ENCODE measurements at regions not wholly inside any gene's neighbourhood (a gene's known extent, or its start where the extent isn't known, plus 50 kb on each side); places are given as distances from the start of the nearest gene placed in this dataset.
A peak's percentile ranks its signal among the peaks of the same experiment; 100 is the strongest.

- H3K4me3 ChIP-seq = no peak overlapping the region
- WGBS = 78% methylated on average over 4 of the region's 4 CpGs
- no peaks in the 10 kb centered on the region for H3K27me3 ChIP-seq
- H3K9me3 ChIP-seq = no peaks in the 10 kb centered on the region
- H3K27ac ChIP-seq (replicated peaks in 1 of 4) = no peak overlapping the region
- intact Hi-C loops (cut with DNase I) = loop anchor here (5.0 kb wide), 1 partner anchor 145 kb away; no protein-coding TSS in a partner anchor
- TF ChIP-seq POLR2AphosphoS5 (IDR thresholded peaks at IDR 0.05) (peak in 1 of 2 donors; percentile 24), EP300 (IDR thresholded peaks at IDR 0.05) (no peak)
- TF ChIP-seq, protein P1, sequence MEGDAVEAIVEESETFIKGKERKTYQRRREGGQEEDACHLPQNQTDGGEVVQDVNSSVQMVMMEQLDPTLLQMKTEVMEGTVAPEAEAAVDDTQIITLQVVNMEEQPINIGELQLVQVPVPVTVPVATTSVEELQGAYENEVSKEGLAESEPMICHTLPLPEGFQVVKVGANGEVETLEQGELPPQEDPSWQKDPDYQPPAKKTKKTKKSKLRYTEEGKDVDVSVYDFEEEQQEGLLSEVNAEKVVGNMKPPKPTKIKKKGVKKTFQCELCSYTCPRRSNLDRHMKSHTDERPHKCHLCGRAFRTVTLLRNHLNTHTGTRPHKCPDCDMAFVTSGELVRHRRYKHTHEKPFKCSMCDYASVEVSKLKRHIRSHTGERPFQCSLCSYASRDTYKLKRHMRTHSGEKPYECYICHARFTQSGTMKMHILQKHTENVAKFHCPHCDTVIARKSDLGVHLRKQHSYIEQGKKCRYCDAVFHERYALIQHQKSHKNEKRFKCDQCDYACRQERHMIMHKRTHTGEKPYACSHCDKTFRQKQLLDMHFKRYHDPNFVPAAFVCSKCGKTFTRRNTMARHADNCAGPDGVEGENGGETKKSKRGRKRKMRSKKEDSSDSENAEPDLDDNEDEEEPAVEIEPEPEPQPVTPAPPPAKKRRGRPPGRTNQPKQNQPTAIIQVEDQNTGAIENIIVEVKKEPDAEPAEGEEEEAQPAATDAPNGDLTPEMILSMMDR (IDR thresholded peaks at IDR 0.05) = no peak
- peaks cover 26 to 58% (median 41%) of the 10 kb centered on the region in 4 donors for H3K4me1 ChIP-seq
- peak; percentile 55 for DNase-seq (ENCODE audit: extremely low spot score)
- no peaks in the 10 kb centered on the region for H3K36me3 ChIP-seq
These were observed 85.8 kb upstream of the ZNF648 start for GRCh38 chr1:182147136-182147820.

- H3K4me3 ChIP-seq = no peak overlapping the region
- TF ChIP-seq POLR2A (IDR thresholded peaks at IDR 0.05; ENCODE audit: low read depth) = no peak
- TF ChIP-seq EP300 (IDR thresholded peaks at IDR 0.05) = no peak
- TF ChIP-seq POLR2AphosphoS5 (IDR thresholded peaks at IDR 0.05) = no peak
- TF ChIP-seq, protein P1 (IDR thresholded peaks at IDR 0.05) = no peak
- no peaks in the 10 kb centered on the region for H3K36me3 ChIP-seq
- peaks cover 26 to 58% (median 41%) of the 10 kb centered on the region in 4 donors for H3K4me1 ChIP-seq
- H3K9me3 ChIP-seq = no peaks in the 10 kb centered on the region
- H3K27me3 ChIP-seq = no peaks in the 10 kb centered on the region
- peak overlapping the region; percentile 90 to 97 (median 95) for H3K27ac ChIP-seq (replicated peaks in 1 of 4)
- WGBS = 80% methylated on average over 5 of the region's 5 CpGs
- intact Hi-C loops (cut with DNase I) = loop anchor here (5.0 kb wide), 1 partner anchor 146 kb away; no protein-coding TSS in a partner anchor
- peak; percentile 70 for DNase-seq (ENCODE audit: extremely low spot score)
These were observed 84.8 kb upstream of the ZNF648 start for GRCh38 chr1:182146286-182146685.

GRCh38 chr1:182145441-182145840, 83.9 kb upstream of the ZNF648 start:
- Histone ChIP-seq H3K27me3 (no peaks in the 10 kb centered on the region), H3K36me3 (no peaks in the 10 kb centered on the region), H3K9me3 (no peaks in the 10 kb centered on the region), H3K4me1 (peaks cover 26 to 64% (median 41%) of the 10 kb centered on the region in 4 donors), H3K27ac (replicated peaks in 1 of 4) (peak overlapping the region; percentile 90 to 97 (median 95)), H3K4me3 (no peak overlapping the region)
- TF ChIP-seq POLR2AphosphoS5 (IDR thresholded peaks at IDR 0.05) (no peak), EP300 (IDR thresholded peaks at IDR 0.05) (no peak), POLR2A (IDR thresholded peaks at IDR 0.05; ENCODE audit: low read depth) (no peak)
- TF ChIP-seq, protein P1 (IDR thresholded peaks at IDR 0.05) = no peak
- intact Hi-C loops (cut with DNase I) = loop anchor here (5.0 kb wide), 1 partner anchor 147 kb away; no protein-coding TSS in a partner anchor
- 72% methylated on average over 5 of the region's 5 CpGs for WGBS
- peak; percentile 31 for DNase-seq (ENCODE audit: extremely low spot score)

GRCh38 chr1:182144646-182145030, 83.1 kb upstream of the ZNF648 start:
- intact Hi-C loops (cut with DNase I) = loop anchor here (1.0 to 5.0 kb wide), 3 partner anchors 148 to 248 kb away; no protein-coding TSS in a partner anchor
- WGBS = 35% methylated on average over 3 of the region's 3 CpGs
- DNase-seq (ENCODE audit: extremely low spot score) = no peak
- no peak overlapping the region for H3K4me3 ChIP-seq
- H3K36me3 ChIP-seq = no peaks in the 10 kb centered on the region
- peak overlapping the region; percentile 90 to 97 (median 95) for H3K27ac ChIP-seq (replicated peaks in 1 of 4)
- no peaks in the 10 kb centered on the region for H3K27me3 ChIP-seq
- TF ChIP-seq, protein P1 (IDR thresholded peaks at IDR 0.05) = no peak
- TF ChIP-seq POLR2A (IDR thresholded peaks at IDR 0.05; ENCODE audit: low read depth) (no peak), POLR2AphosphoS5 (IDR thresholded peaks at IDR 0.05) (no peak), EP300 (IDR thresholded peaks at IDR 0.05) (no peak)
- H3K9me3 ChIP-seq = no peaks in the 10 kb centered on the region
- peaks cover 26 to 59% (median 41%) of the 10 kb centered on the region in 4 donors for H3K4me1 ChIP-seq

Measured in esophagus muscularis mucosa (tissue), 4 donors.